ENCODE measurements at regions not wholly inside any gene's neighbourhood (a gene's known extent, or its start where the extent isn't known, plus 50 kb on each side); places are given as distances from the start of the nearest gene placed in this dataset.

DNA sequence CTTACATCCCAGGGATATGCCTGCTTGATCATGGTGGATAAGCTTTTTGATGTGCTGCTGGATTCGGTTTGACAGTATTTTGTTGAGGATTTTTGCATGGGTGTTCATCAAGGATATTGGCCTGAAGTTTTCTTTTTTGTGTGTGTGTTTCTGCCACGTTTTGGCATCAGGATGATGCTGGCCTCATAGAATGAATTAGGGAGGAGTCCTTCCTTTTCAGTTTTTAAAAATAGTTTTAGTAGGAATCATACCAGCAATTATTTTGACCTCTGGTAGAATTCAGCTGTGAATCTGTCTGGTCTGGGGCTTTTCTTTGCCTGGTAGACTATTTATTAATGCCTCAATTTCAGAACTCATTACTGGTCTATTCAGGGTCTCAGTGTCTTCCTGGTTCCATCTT lies 362.4 kb downstream of the JRKL start:
- no peak for ATAC-seq (ENCODE audit: low read depth)
- ChIA-PET POLR2A (no interaction called here), CTCF (no interaction called here)
- Histone ChIP-seq H3K9ac (ENCODE audit: low read length) (no peak overlapping the region), H3K36me3 (replicated peaks in 1 of 2; ENCODE audit: control extremely low read depth in 1 of 2, control insufficient read depth in 1 of 2, extremely low read depth in 1 of 2, insufficient read depth in 2 of 2, low read length in 1 of 2) (no peaks in the 10 kb centered on the region), H3K9me3 (ENCODE audit: control extremely low read depth in 1 of 3, control insufficient read depth in 2 of 3, insufficient read depth in 1 of 3, low read length in 2 of 3) (peaks cover 0 to 13% (median 0%) of the 10 kb centered on the region in 3 donors), H3K4me1 (ENCODE audit: control insufficient read depth in 2 of 2, insufficient read depth in 2 of 2, low read length in 2 of 2) (no peaks in the 10 kb centered on the region), H3K4me2 (replicated peaks; ENCODE audit: low read depth, low read length, poor library complexity, severe bottlenecking) (no peak overlapping the region), H3K27me3 (replicated peaks in 1 of 4; ENCODE audit: control extremely low read depth in 1 of 4, control insufficient read depth in 3 of 4, insufficient read depth in 4 of 4, low read length in 3 of 4) (no peaks in the 10 kb centered on the region), H3K4me3 (ENCODE audit: control extremely low read depth in 1 of 5, extremely low read depth in 1 of 5, insufficient read depth in 1 of 5, low read depth in 2 of 5, low read length in 4 of 5) (no peak overlapping the region), H3K27ac (ENCODE audit: low read length in 2 of 2) (no peak overlapping the region), H4K20me1 (ENCODE audit: control insufficient read depth, insufficient read depth, low read length, poor library complexity, severe bottlenecking) (no peaks in the 10 kb centered on the region), H2AFZ (ENCODE audit: insufficient read depth, low read depth, low read length, poor library complexity, severe bottlenecking) (no peak overlapping the region), H3K79me2 (ENCODE audit: control insufficient read depth, insufficient read depth, low read length) (no peaks in the 10 kb centered on the region)
- Mint-ChIP-seq H3K4me1 (no peaks in the 10 kb centered on the region), H3K4me3 (no peak overlapping the region), H3K9me3 (ENCODE audit: insufficient read depth) (no peaks in the 10 kb centered on the region), H3K27me3 (no peaks in the 10 kb centered on the region), H3K27ac (no peak overlapping the region)
- no peak for DNase-seq
- intact Hi-C loops (cut with micrococcal nuclease), result no loop called here
- WGBS (ENCODE audit: insufficient coverage), result 100% methylated on average over 1 of the region's 2 CpGs
- no peak for TF ChIP-seq EZH2 (IDR thresholded peaks at IDR 0.05; ENCODE audit: borderline replicate concordance, insufficient read depth, low read depth, low read length, poor library complexity, severe bottlenecking)
- no peak for TF ChIP-seq CTCF (IDR thresholded peaks at IDR 0.05)

DNA sequence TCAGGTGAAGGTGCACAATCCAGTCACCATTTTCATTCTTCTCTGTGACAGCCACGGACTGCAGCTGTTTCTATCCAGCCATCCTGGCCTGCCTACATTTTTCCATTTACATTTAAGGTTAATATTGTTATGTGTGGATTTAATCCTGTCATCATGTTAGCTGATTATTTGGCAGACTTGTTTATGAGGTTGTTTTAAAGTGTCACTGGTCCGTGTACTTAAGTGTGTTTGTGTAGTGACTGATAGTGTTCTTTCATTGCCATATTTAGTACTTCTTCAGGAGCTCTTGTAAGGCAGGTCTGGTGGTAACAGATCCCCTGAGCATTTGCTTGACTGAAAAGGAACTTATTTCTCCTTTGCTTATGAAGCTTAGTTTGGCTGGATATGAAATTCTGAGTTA lies 364.2 kb downstream of the JRKL start:
- H3K79me2 ChIP-seq (ENCODE audit: control insufficient read depth, insufficient read depth, low read length), result no peaks in the 10 kb centered on the region
- intact Hi-C loops (cut with micrococcal nuclease), result no loop called here
- H3K27me3 ChIP-seq (replicated peaks in 1 of 4; ENCODE audit: control extremely low read depth in 1 of 4, control insufficient read depth in 3 of 4, insufficient read depth in 4 of 4, low read length in 3 of 4), result no peaks in the 10 kb centered on the region
- Mint-ChIP-seq H3K4me3 (no peak overlapping the region), H3K27ac (no peak overlapping the region), H3K4me1 (no peaks in the 10 kb centered on the region), H3K9me3 (ENCODE audit: insufficient read depth) (no peaks in the 10 kb centered on the region), H3K27me3 (no peaks in the 10 kb centered on the region)
- DNase-seq (no peak), ATAC-seq (ENCODE audit: low read depth) (no peak)
- peaks cover 0 to 13% (median 0%) of the 10 kb centered on the region in 3 donors for H3K9me3 ChIP-seq (ENCODE audit: control extremely low read depth in 1 of 3, control insufficient read depth in 2 of 3, insufficient read depth in 1 of 3, low read length in 2 of 3)
- no peak overlapping the region for H3K4me3 ChIP-seq (ENCODE audit: control extremely low read depth in 1 of 5, extremely low read depth in 1 of 5, insufficient read depth in 1 of 5, low read depth in 2 of 5, low read length in 4 of 5)
- POLR2A ChIA-PET, result no interaction called here
- CTCF ChIA-PET, result no interaction called here
- H3K4me2 ChIP-seq (replicated peaks; ENCODE audit: low read depth, low read length, poor library complexity, severe bottlenecking), result no peak overlapping the region
- no peaks in the 10 kb centered on the region for H4K20me1 ChIP-seq (ENCODE audit: control insufficient read depth, insufficient read depth, low read length, poor library complexity, severe bottlenecking)
- no peak overlapping the region for H3K27ac ChIP-seq (ENCODE audit: low read length in 2 of 2)
- TF ChIP-seq CTCF (IDR thresholded peaks at IDR 0.05), result no peak
- TF ChIP-seq EZH2 (IDR thresholded peaks at IDR 0.05; ENCODE audit: borderline replicate concordance, insufficient read depth, low read depth, low read length, poor library complexity, severe bottlenecking), result no peak
- 90% methylated on average over 1 of the region's 2 CpGs for WGBS (ENCODE audit: insufficient coverage)
- H2AFZ ChIP-seq (ENCODE audit: insufficient read depth, low read depth, low read length, poor library complexity, severe bottlenecking), result no peak overlapping the region
- H3K36me3 ChIP-seq (replicated peaks in 1 of 2; ENCODE audit: control extremely low read depth in 1 of 2, control insufficient read depth in 1 of 2, extremely low read depth in 1 of 2, insufficient read depth in 2 of 2, low read length in 1 of 2), result no peaks in the 10 kb centered on the region
- no peaks in the 10 kb centered on the region for H3K4me1 ChIP-seq (ENCODE audit: control insufficient read depth in 2 of 2, insufficient read depth in 2 of 2, low read length in 2 of 2)
- H3K9ac ChIP-seq (ENCODE audit: low read length), result no peak overlapping the region
